GM12878 (cell line): ENCODE measurements at regions not wholly inside any gene's neighbourhood (a gene's known extent, or its start where the extent isn't known, plus 50 kb on each side); places are given as distances from the start of the nearest gene placed in this dataset.

Experiments
- ATAC-seq: fragments of 200-7000 bp; cut with Tn5 transposase; 3 replicates; pipeline ENCODE4 v1.9.1; 2020; ENCODE audit warnings: mild to moderate bottlenecking, moderate library complexity
- BruUV-seq: library from RNA; stranded (reverse); fragments of 400-500 nt; replicated peaks from 2 replicates; lab custom pipeline; 2021; lab: Mats Ljungman, UMichigan
- CTCF ChIA-PET: fragments of 300-600 bp; sonication (Branson Sonifier 250); formaldehyde crosslinking; extraction: SDS; loops from one replicate; lab custom pipeline; 2021; ENCODE audit warnings: inconsistent platforms; lab: Yijun Ruan, JAX
- POLR2A ChIA-PET: fragments of 350-600 bp; formaldehyde crosslinking; extraction: SDS; loops from one replicate; lab custom pipeline; 2021; ENCODE audit warnings: inconsistent platforms; lab: Charles Lee
- RAD21 ChIA-PET: fragments of 300-600 bp; sonication (Branson Sonifier 250); formaldehyde crosslinking; loops from one replicate; lab custom pipeline; 2023; ENCODE audit warnings: antibody characterized with exemption; ENCODE audit not compliant: unreplicated experiment; lab: Charles Lee
- SMC1A ChIA-PET: fragments of 300-600 bp; sonication (Branson Sonifier 250); formaldehyde crosslinking; loops from one replicate; lab custom pipeline; 2023; ENCODE audit not compliant: unreplicated experiment, uncharacterized antibody; lab: Charles Lee
- DNase-seq: peaks from one replicate; pipeline ENCODE4 v3.0.0-alpha.2; 2011; ENCODE audit warnings: low read depth, low spot score
- FAIRE-seq: peaks from 3 replicates; lab custom pipeline; 2011; peaks lifted over from hg19 to GRCh38; lab: Jason Lieb, UNC
- H2AFZ ChIP-seq: 2 replicates; pipeline ENCODE4 v1.6.0; 2011; ENCODE audit warnings: low read depth, low read length, control low read depth; ENCODE audit not compliant: control insufficient read depth
- H3K27ac ChIP-seq: 2 replicates; pipeline ENCODE4 v1.5.1; 2011; ENCODE audit warnings: control low read depth; ENCODE audit not compliant: control insufficient read depth, insufficient read depth
- H3K27me3 ChIP-seq, 2 experiments: replicated peaks in 1 of 2; 2 replicates each; pipeline versions ENCODE4 v1.6.0 to v1.6.1; 2011; ENCODE audit warnings: low read length in 1 of 2; ENCODE audit not compliant: control insufficient read depth in 2 of 2, insufficient read depth in 2 of 2
- H3K36me3 ChIP-seq, 2 experiments: 2 replicates each; pipeline ENCODE4 v1.5.1; 2011; ENCODE audit warnings: low read length in 1 of 2; ENCODE audit not compliant: control insufficient read depth in 2 of 2, insufficient read depth in 2 of 2
- H3K4me1 ChIP-seq: 2 replicates; pipeline ENCODE4 v1.6.1; 2011; ENCODE audit warnings: mild to moderate bottlenecking, low read length, moderate library complexity, mixed read lengths; ENCODE audit not compliant: control insufficient read depth, insufficient read depth
- H3K4me2 ChIP-seq: 2 replicates; pipeline ENCODE4 v1.6.0; 2011; ENCODE audit warnings: control low read depth; ENCODE audit not compliant: control insufficient read depth, insufficient read depth
- H3K4me3 ChIP-seq: fragments of 200-600 bp; sonication (generic); 2 replicates; pipeline ENCODE4 v1.5.1; 2016
- H3K79me2 ChIP-seq: 2 replicates; pipeline ENCODE4 v1.6.0; 2011; ENCODE audit warnings: low read length; ENCODE audit not compliant: control insufficient read depth, insufficient read depth
- H3K9ac ChIP-seq: 2 replicates; pipeline ENCODE4 v1.8.0; 2011; ENCODE audit warnings: low read length, control low read depth, mixed read lengths; ENCODE audit not compliant: control insufficient read depth, insufficient read depth
- H3K9me3 ChIP-seq: replicated peaks from 3 replicates; pipeline ENCODE4 v1.5.1; 2011; ENCODE audit warnings: mild to moderate bottlenecking, low read length; ENCODE audit not compliant: control insufficient read depth, insufficient read depth
- H4K20me1 ChIP-seq: 2 replicates; pipeline ENCODE4 v1.6.0; 2011; ENCODE audit not compliant: control insufficient read depth, insufficient read depth
- BHLHE40 ChIP-seq, 2 experiments: fragments of 450-650 bp in 1 of 2; IDR thresholded peaks; 2 replicates each; pipeline ENCODE4 v1.6.1; 2011 to 2017; ENCODE audit warnings: low read depth in 2 of 2, borderline replicate concordance in 1 of 2, improper control_type of control experiment in 1 of 2, low read length in 1 of 2, mild to moderate bottlenecking in 1 of 2
- EED ChIP-seq: sonication (generic); IDR thresholded peaks from 2 replicates; pipeline ENCODE4 v1.6.1; 2016; ENCODE audit warnings: antibody characterized with exemption, low read depth
- HDAC2 ChIP-seq: fragments of 200-600 bp; sonication (generic); IDR thresholded peaks from 2 replicates; pipeline ENCODE4 v1.6.1; 2017
- MTA2 ChIP-seq: fragments of 450-650 bp; IDR thresholded peaks from 2 replicates; pipeline ENCODE4 v1.6.1; 2016; ENCODE audit warnings: low read depth, mild to moderate bottlenecking, moderate library complexity
- PAX8 ChIP-seq: fragments of 450-650 bp; IDR thresholded peaks from 2 replicates; pipeline ENCODE4 v1.6.1; 2017; ENCODE audit warnings: mild to moderate bottlenecking, moderate library complexity
- SRF ChIP-seq, 2 experiments: IDR thresholded peaks; 2 replicates each; pipeline ENCODE4 v1.6.1; 2011; ENCODE audit warnings: low read depth in 2 of 2, low read length in 2 of 2, mild to moderate bottlenecking in 1 of 2, moderate library complexity in 1 of 2
- SUPT20H ChIP-seq: IDR thresholded peaks from 2 replicates; pipeline ENCODE4 v1.6.1; 2011; ENCODE audit warnings: low read depth, mild to moderate bottlenecking, low read length, moderate library complexity, borderline replicate concordance; ENCODE audit not compliant: control insufficient read depth
- TCF3 ChIP-seq: IDR thresholded peaks from 2 replicates; pipeline ENCODE4 v1.6.1; 2012; ENCODE audit warnings: low read depth, mild to moderate bottlenecking, low read length, borderline replicate concordance; ENCODE audit not compliant: insufficient read depth
- WRNIP1 ChIP-seq: IDR thresholded peaks from 2 replicates; pipeline ENCODE4 v1.6.1; 2011; ENCODE audit warnings: low read depth, low read length, improper control_type of control experiment, borderline replicate concordance
- ZBTB11 ChIP-seq: fragments of 450-650 bp; formaldehyde crosslinking; IDR thresholded peaks from 2 replicates; pipeline ENCODE4 v1.5.0; 2022; ENCODE audit warnings: mild to moderate bottlenecking, missing genetic modification characterization
- ZBTB33 ChIP-seq: fragments of 450-650 bp; IDR thresholded peaks from 2 replicates; pipeline ENCODE4 v1.6.1; 2017; ENCODE audit warnings: mild to moderate bottlenecking
- ZNF622 ChIP-seq: fragments of 450-650 bp; IDR thresholded peaks from 2 replicates; pipeline ENCODE4 v1.6.1; 2017; ENCODE audit warnings: mild to moderate bottlenecking, inconsistent platforms
- WGBS: methylation state at CpG from one replicate; pipeline ENCODE4 v1.1.6; 2016; ENCODE audit warnings: low lambda C conversion rate; ENCODE audit not compliant: insufficient replicate concordance, insufficient coverage; ENCODE audit errors: missing lambda C conversion rate; 5-methylcytosine and 5-hydroxymethylcytosine counted together
- in situ Hi-C: fragments of 300-500 bp; cut with MboI; formaldehyde crosslinking; loops from 9 replicates; pipeline ENCODE4 v1.14.3; 2018; ENCODE audit warnings: mixed read lengths
- intact Hi-C: fragments of 100-400 bp; cut with micrococcal nuclease; formaldehyde crosslinking; loops from one replicate; pipeline ENCODE4 v1.14.2; 2022; ENCODE audit not compliant: unreplicated experiment

GRCh38 chr2:226076529-226076928 lies 677.0 kb downstream of the NYAP2 start:
- H3K9ac ChIP-seq: no peak overlapping the region
- H4K20me1 ChIP-seq: no peaks in the 10 kb centered on the region
- no peaks in the 10 kb centered on the region for H3K36me3 ChIP-seq
- no peak overlapping the region for H2AFZ ChIP-seq
- ATAC-seq: no peak
- intact Hi-C loops: no loop called here
- SMC1A ChIA-PET: interaction anchor here (0.6 to 0.7 kb wide), 2 partner anchors 21 to 147 kb away, joined by 3 to 4 read pairs; no protein-coding TSS in a partner anchor
- FAIRE-seq: no peak
- no peaks in the 10 kb centered on the region for H3K79me2 ChIP-seq
- TF ChIP-seq HDAC2: no peak
- no peak for TF ChIP-seq WRNIP1
- TF ChIP-seq SRF (IDR thresholded peaks at IDR 0.05; ENCODE audit: low read depth in 2 of 2, low read length in 2 of 2): no peak
- no peak for TF ChIP-seq ZBTB11 (CRISPR knock-in tag)
- TF ChIP-seq MTA2: no peak
- TF ChIP-seq EED: no peak
- TF ChIP-seq ZBTB33: no peak
- TF ChIP-seq SUPT20H: no peak
- no peak for TF ChIP-seq TCF3
- TF ChIP-seq BHLHE40 (IDR thresholded peaks at IDR 0.05; ENCODE audit: borderline replicate concordance in 1 of 2, low read depth in 2 of 2, low read length in 1 of 2): no peak
- TF ChIP-seq PAX8: no peak
- TF ChIP-seq ZNF622: no peak
- DNase-seq: no peak
- no peak overlapping the region for H3K4me3 ChIP-seq
- RAD21 ChIA-PET: no interaction called here
- in situ Hi-C loops: no loop called here
- POLR2A ChIA-PET: no interaction called here
- H3K9me3 ChIP-seq: no peaks in the 10 kb centered on the region
- H3K4me1 ChIP-seq: no peaks in the 10 kb centered on the region
- H3K4me2 ChIP-seq: no peak overlapping the region
- CTCF ChIA-PET: no interaction called here
- BruUV-seq: no TSS peak
- WGBS: 0% methylated on average over 1 of the region's 1 CpG
- no peaks in the 10 kb centered on the region for H3K27me3 ChIP-seq
- H3K27ac ChIP-seq: no peak overlapping the region
